Mesendoderm (in vitro differentiated cells): ENCODE measurements at regions not wholly inside any gene's neighbourhood (a gene's known extent, or its start where the extent isn't known, plus 50 kb on each side); places are given as distances from the start of the nearest gene placed in this dataset.

Experiments used
- DNase-seq: peaks from one replicate; pipeline ENCODE4 v3.0.0; 2013
- H2AK5ac ChIP-seq: 2 replicates; pipeline ENCODE4 v1.6.1; 2013; ENCODE audit warnings: low read length, inconsistent platforms
- H2BK120ac ChIP-seq: 2 replicates; pipeline ENCODE4 v1.6.1; 2013; ENCODE audit warnings: low read depth, mild to moderate bottlenecking, low read length, moderate library complexity, mixed read lengths
- H2BK15ac ChIP-seq: replicated peaks from 2 replicates; pipeline ENCODE4 v1.6.1; 2013; ENCODE audit warnings: low read depth, mild to moderate bottlenecking, moderate library complexity
- H2BK5ac ChIP-seq: 2 replicates; pipeline ENCODE4 v1.6.1; 2013; ENCODE audit warnings: low read length, inconsistent platforms
- H3K18ac ChIP-seq: 2 replicates; pipeline ENCODE4 v1.6.1; 2013; ENCODE audit warnings: mild to moderate bottlenecking, low read length, mixed read lengths
- H3K23ac ChIP-seq: one replicate; pipeline ENCODE4 v1.6.1; 2013; ENCODE audit warnings: low read length
- H3K27ac ChIP-seq: 2 replicates; pipeline ENCODE4 v1.5.1; 2013; ENCODE audit warnings: low read depth, mild to moderate bottlenecking, inconsistent platforms, low read length, moderate library complexity
- H3K27me3 ChIP-seq: 2 replicates; pipeline ENCODE4 v1.6.1; 2013; ENCODE audit warnings: low read length, control low read depth, mild to moderate bottlenecking, inconsistent platforms; ENCODE audit not compliant: insufficient read depth, poor library complexity
- H3K36me3 ChIP-seq: 2 replicates; pipeline ENCODE4 v1.6.1; 2013; ENCODE audit warnings: low read length, inconsistent platforms; ENCODE audit not compliant: control insufficient read depth, insufficient read depth
- H3K4ac ChIP-seq: one replicate; pipeline ENCODE4 v1.6.1; 2013; ENCODE audit warnings: low read depth, mild to moderate bottlenecking, low read length, moderate library complexity
- H3K4me1 ChIP-seq: 2 replicates; pipeline ENCODE4 v1.6.1; 2013; ENCODE audit warnings: low read depth, low read length, inconsistent platforms; ENCODE audit not compliant: control insufficient read depth
- H3K4me2 ChIP-seq: 2 replicates; pipeline ENCODE4 v1.6.1; 2013; ENCODE audit warnings: low read length
- H3K4me3 ChIP-seq: 2 replicates; pipeline ENCODE4 v1.5.1; 2013; ENCODE audit warnings: mild to moderate bottlenecking, low read length
- H3K56ac ChIP-seq: one replicate; pipeline ENCODE4 v1.6.1; 2013; ENCODE audit warnings: low read length
- H3K79me1 ChIP-seq: 2 replicates; pipeline ENCODE4 v1.6.1; 2013; ENCODE audit warnings: low read length, inconsistent platforms
- H3K79me2 ChIP-seq: 2 replicates; pipeline ENCODE4 v1.6.1; 2013; ENCODE audit warnings: mild to moderate bottlenecking, low read length; ENCODE audit not compliant: control insufficient read depth, insufficient read depth
- H3K9ac ChIP-seq: 2 replicates; pipeline ENCODE4 v1.6.1; 2013; ENCODE audit warnings: low read length, inconsistent platforms
- H4K5ac ChIP-seq: one replicate; pipeline ENCODE4 v1.6.1; 2013; ENCODE audit warnings: low read length
- H4K8ac ChIP-seq: one replicate; pipeline ENCODE4 v1.6.1; 2013; ENCODE audit warnings: low read depth, mild to moderate bottlenecking, control low read depth, low read length, moderate library complexity
- WGBS: extraction: QIAGEN DNeasy Blood & Tissue Kit; methylation state at CpG from one replicate; pipeline ENCODE4 v1.1.7; 2013; ENCODE audit warnings: low lambda C conversion rate, missing lambda C conversion rate; ENCODE audit not compliant: insufficient coverage; ENCODE audit errors: extremely low coverage; 5-methylcytosine and 5-hydroxymethylcytosine counted together

GRCh38 chr5:161169776-161170175 lies 317.8 kb upstream of the ATP10B start:
- Histone ChIP-seq H2AK5ac (no peak overlapping the region), H2BK120ac (no peak overlapping the region), H4K5ac (no peak overlapping the region), H3K4ac (no peak overlapping the region), H3K18ac (no peak overlapping the region), H3K9ac (no peak overlapping the region), H3K56ac (no peak overlapping the region), H3K27ac (no peak overlapping the region), H3K79me2 (no peaks in the 10 kb centered on the region), H3K79me1 (no peaks in the 10 kb centered on the region), H3K27me3 (no peaks in the 10 kb centered on the region), H3K36me3 (no peaks in the 10 kb centered on the region), H2BK15ac (no peak overlapping the region), H3K4me1 (no peaks in the 10 kb centered on the region), H3K4me2 (no peak overlapping the region), H2BK5ac (no peak overlapping the region), H4K8ac (no peak overlapping the region), H3K23ac (no peak overlapping the region), H3K4me3 (no peak overlapping the region)
- no peak for DNase-seq
- WGBS: no CpG with 5 or more reads among the region's 2 CpGs

GRCh38 chr5:161167016-161167767 lies 315.2 kb upstream of the ATP10B start:
- Histone ChIP-seq H3K27me3 (no peaks in the 10 kb centered on the region), H3K23ac (no peak overlapping the region), H3K79me2 (no peaks in the 10 kb centered on the region), H3K79me1 (no peaks in the 10 kb centered on the region), H2BK5ac (no peak overlapping the region), H3K4me3 (no peak overlapping the region), H3K9ac (no peak overlapping the region), H4K8ac (no peak overlapping the region), H2AK5ac (no peak overlapping the region), H3K4me1 (no peaks in the 10 kb centered on the region), H3K18ac (no peak overlapping the region), H2BK15ac (no peak overlapping the region), H3K4ac (no peak overlapping the region), H3K27ac (no peak overlapping the region), H3K4me2 (no peak overlapping the region), H3K56ac (no peak overlapping the region), H4K5ac (no peak overlapping the region), H2BK120ac (no peak overlapping the region), H3K36me3 (no peaks in the 10 kb centered on the region)
- DNase-seq: no peak
- WGBS: no CpG with 5 or more reads among the region's 6 CpGs

- Histone ChIP-seq H3K18ac (no peak overlapping the region), H2BK5ac (no peak overlapping the region), H4K5ac (no peak overlapping the region), H3K4me2 (no peak overlapping the region), H3K27ac (no peak overlapping the region), H3K4me1 (no peaks in the 10 kb centered on the region), H3K79me2 (no peaks in the 10 kb centered on the region), H3K79me1 (no peaks in the 10 kb centered on the region), H3K36me3 (no peaks in the 10 kb centered on the region), H2BK120ac (no peak overlapping the region), H4K8ac (no peak overlapping the region), H3K23ac (no peak overlapping the region), H3K4me3 (no peak overlapping the region), H2BK15ac (no peak overlapping the region), H3K56ac (no peak overlapping the region), H3K27me3 (no peaks in the 10 kb centered on the region), H3K9ac (no peak overlapping the region), H3K4ac (no peak overlapping the region), H2AK5ac (no peak overlapping the region)
- DNase-seq: no peak
- no CpG with 5 or more reads among the region's 30 CpGs for WGBS
Observed at GRCh38 chr5:161165998-161166660, 314.1 kb upstream of the ATP10B start.

- no peak overlapping the region for H3K9ac ChIP-seq
- H3K4me2 ChIP-seq: no peak overlapping the region
- no peaks in the 10 kb centered on the region for H3K79me2 ChIP-seq
- H3K56ac ChIP-seq: no peak overlapping the region
- no peak overlapping the region for H2AK5ac ChIP-seq
- no peaks in the 10 kb centered on the region for H3K36me3 ChIP-seq
- no peak overlapping the region for H2BK120ac ChIP-seq
- H3K23ac ChIP-seq: no peak overlapping the region
- H2BK5ac ChIP-seq: no peak overlapping the region
- no peak overlapping the region for H3K4me3 ChIP-seq
- H3K27me3 ChIP-seq: no peaks in the 10 kb centered on the region
- H3K4ac ChIP-seq: no peak overlapping the region
- no peaks in the 10 kb centered on the region for H3K79me1 ChIP-seq
- no peak overlapping the region for H2BK15ac ChIP-seq
- H4K8ac ChIP-seq: no peak overlapping the region
- WGBS: no CpG with 5 or more reads among the region's 2 CpGs
- H3K4me1 ChIP-seq: no peaks in the 10 kb centered on the region
- H3K27ac ChIP-seq: no peak overlapping the region
- no peak overlapping the region for H3K18ac ChIP-seq
- DNase-seq: no peak
- no peak overlapping the region for H4K5ac ChIP-seq
Observed at GRCh38 chr5:161157925-161158324, 305.9 kb upstream of the ATP10B start.

DNA sequence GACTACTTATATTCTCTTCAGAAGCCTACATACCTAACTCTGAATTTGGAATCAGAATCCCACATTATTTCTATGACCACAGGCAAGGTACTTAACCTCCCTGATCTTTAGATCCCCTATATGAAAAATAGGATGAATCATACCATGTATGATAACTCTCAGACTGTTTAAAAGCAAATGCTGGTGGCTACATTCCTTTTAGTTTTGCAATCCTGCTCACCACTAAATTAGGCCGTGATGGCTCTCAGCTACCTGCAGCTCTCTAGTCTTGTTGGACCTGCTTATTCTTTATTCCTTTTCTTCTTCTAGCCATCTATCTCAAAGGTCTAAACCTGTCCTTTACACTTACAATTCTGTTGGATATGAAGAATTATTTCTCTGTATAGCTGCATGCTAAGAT lies 303.4 kb upstream of the ATP10B start:
- Histone ChIP-seq H3K79me1 (no peaks in the 10 kb centered on the region), H3K23ac (no peak overlapping the region), H3K9ac (no peak overlapping the region), H3K27me3 (no peaks in the 10 kb centered on the region), H2BK5ac (no peak overlapping the region), H3K36me3 (no peaks in the 10 kb centered on the region), H3K79me2 (no peaks in the 10 kb centered on the region), H3K4me2 (no peak overlapping the region), H3K27ac (no peak overlapping the region), H2BK15ac (no peak overlapping the region), H3K56ac (no peak overlapping the region), H4K8ac (no peak overlapping the region), H3K18ac (no peak overlapping the region), H3K4me3 (no peak overlapping the region), H2BK120ac (no peak overlapping the region), H3K4me1 (no peaks in the 10 kb centered on the region), H4K5ac (no peak overlapping the region), H2AK5ac (no peak overlapping the region), H3K4ac (no peak overlapping the region)
- no peak for DNase-seq
- no CpG with 5 or more reads among the region's 1 CpG for WGBS
